Urothelium cell line (cell line): ENCODE measurements at regions not wholly inside any gene's neighbourhood (a gene's known extent, or its start where the extent isn't known, plus 50 kb on each side); places are given as distances from the start of the nearest gene placed in this dataset.
A peak's percentile ranks its signal among the peaks of the same experiment; 100 is the strongest.

ENCODE experiments used
- DNase-seq: peaks from one replicate; pipeline ENCODE4 v3.0.0; 2011; ENCODE audit warnings: low spot score, mixed read lengths
- FAIRE-seq: peaks from 2 replicates; lab custom pipeline; 2011; peaks lifted over from hg19 to GRCh38; lab: Jason Lieb, UNC

DNA sequence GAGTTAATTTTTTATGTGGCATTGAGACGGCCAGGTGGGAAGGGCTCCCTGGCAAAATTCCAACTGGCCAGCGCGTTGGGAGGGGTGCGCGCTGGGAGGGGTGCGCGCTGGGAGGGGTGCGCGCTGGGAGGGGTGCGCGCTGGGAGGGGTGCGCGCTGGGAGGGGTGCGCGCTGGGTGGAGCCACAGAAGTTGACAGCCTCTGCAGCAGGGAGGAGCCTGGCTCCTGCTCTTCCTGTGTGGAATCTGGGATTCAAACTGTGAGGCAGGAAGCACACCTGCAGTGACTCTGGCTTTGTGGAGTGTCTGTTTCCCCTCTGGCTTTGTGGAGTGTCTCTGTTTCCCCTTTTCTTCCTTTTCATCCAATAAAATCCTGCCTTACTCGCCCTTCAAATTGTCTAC lies 147.9 kb upstream of the CBLN2 start:
- FAIRE-seq, result no peak
- DNase-seq, result no peak

DNA sequence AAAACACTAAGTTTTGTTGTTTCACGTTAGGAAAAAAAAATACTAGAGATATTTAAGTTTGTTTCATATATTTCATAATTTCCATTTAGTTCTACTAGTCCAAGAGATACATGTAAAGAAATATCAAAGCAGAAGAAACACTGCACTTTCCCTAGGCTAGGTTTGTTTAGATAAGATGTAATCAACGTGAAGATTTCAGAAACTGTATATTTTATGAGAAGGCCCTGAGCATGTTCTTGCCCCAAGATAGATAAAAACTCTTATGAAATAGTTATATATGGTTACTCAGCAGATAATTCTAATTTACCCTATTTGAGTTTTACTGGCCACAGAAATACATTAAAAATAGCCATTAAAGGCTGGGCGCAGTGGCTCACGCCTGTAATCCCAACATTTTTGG lies 143.6 kb upstream of the CBLN2 start:
- FAIRE-seq (no peak), DNase-seq (no peak)

GRCh38 chr18:72675394-72675793 lies 131.3 kb upstream of the CBLN2 start:
- DNase-seq (peak; percentile 21), FAIRE-seq (no peak)

- FAIRE-seq (no peak), DNase-seq (no peak)
Observed at GRCh38 chr18:72674710-72675109, 130.6 kb upstream of the CBLN2 start.

DNA sequence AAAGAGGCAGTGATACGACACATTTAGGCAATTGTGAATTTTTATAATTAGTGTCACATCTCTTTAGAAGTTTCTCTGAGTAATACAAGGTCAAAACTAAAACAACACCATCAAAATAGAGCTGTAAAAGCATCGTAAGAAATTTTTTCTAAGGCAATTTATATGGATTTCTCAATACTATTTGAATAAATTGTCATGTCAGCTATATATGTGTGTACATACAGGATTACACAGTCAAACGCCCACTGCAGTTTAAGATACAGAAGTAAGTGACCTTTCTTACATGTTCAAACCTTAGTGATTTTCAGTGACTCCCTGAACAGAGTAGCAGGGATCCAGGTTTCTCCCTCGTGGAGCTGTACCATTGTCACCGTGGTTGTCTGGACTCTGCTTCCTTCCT lies 129.1 kb upstream of the CBLN2 start:
- no peak for DNase-seq
- FAIRE-seq, result no peak

GRCh38 chr18:72672364-72673184 lies 128.4 kb upstream of the CBLN2 start:
- FAIRE-seq (no peak), DNase-seq (peak; percentile 28)

- DNase-seq (no peak), FAIRE-seq (no peak)
Observed at GRCh38 chr18:72667932-72668331, 123.8 kb upstream of the CBLN2 start.

DNA sequence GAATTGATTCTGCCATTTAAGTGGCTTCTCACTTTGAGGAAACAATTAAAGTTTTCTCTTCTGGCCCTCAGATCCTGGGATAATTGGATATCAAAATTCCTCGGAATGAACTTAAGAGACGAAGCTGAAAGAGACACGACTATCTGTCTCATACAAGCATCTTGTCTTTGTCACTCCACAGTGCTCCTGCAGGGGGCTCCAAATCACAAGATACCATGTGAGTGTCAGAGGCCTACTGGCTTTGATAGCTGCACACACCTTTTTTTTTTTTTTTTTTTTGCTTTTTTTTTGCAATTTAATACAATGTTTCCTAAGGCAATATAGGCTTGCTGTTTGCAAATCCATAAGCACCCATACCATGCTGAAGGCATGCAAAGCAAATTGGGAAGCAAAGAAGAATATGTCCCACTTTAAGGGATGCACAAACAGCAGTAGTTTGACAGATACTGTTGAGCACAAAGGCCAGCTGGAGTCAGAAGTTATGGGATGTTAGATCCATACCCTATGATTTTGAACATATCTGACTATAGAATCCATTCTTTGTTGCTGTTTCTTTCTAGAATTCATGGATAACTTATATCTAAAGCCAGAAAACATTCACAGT lies 109.0 kb upstream of the CBLN2 start:
- no peak for FAIRE-seq

DNA sequence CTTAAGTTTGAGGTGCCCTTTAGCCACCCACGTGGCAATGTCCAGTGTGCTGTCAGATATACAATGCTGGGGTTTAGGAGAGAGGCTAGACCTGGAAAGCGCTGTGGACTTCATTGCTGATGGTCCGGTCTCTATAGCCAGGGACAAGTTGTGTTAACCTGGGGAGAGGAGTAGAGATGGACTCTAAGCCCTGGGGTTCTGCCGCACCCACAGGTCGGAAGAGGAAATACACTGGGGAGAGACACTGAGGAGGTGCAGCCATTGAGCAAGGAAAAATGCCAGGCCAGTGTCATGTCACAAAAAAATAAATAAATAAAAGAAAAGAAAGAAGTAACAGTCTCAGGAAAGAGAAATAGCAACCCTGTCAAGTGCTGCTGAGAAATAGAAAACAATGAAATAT lies 106.9 kb upstream of the CBLN2 start:
- DNase-seq, result no peak

More for the DNA sequence above, 109.0 kb upstream of the CBLN2 start:
- peak; percentile 34 for DNase-seq

DNA sequence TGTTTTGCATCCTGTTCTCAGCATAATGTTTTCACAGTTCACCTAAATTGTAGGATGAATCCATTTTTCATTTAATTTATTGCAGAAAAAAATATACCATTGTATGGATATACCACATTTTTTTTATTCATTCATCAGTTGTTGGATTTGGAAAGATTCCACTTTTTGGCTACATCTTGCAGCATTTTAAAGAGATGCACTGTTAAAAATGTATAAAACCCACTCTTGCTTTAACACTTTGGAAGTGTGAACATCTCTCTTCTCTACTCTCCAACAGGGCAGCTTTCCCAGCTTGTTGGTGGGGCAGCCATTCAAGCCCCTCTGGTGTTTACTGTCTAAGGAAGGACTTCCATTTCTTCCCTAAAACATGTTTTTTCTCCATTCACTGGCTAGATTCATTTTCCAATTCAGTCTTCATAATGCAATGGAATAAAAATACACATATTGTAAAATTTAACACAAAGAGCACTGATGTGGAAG lies 104.4 kb upstream of the CBLN2 start:
- DNase-seq, result no peak
- no peak for FAIRE-seq

More for the DNA sequence above, 106.9 kb upstream of the CBLN2 start:
- FAIRE-seq, result no peak

DNA sequence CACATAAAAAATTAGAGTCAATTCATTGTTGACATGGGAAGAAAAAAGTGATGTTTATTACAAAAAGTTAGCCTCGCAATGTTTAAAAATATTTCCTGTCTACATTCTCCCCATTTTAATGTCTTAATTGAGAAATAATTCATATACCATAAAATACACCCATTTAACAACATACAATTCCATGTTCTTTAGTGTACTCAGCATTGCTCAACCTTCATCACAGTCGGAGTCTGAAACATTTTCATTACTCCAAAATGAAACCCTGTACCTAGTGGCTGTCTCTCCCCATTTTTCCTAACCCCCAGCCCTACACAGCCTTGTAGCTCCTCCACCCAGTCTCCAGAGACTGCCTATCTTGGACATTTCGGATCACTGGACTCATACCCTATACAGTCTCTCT lies 103.9 kb upstream of the CBLN2 start:
- no peak for FAIRE-seq
- DNase-seq, result no peak

GRCh38 chr18:72640557-72640956 lies 96.4 kb upstream of the CBLN2 start:
- FAIRE-seq, result no peak
- no peak for DNase-seq

DNA sequence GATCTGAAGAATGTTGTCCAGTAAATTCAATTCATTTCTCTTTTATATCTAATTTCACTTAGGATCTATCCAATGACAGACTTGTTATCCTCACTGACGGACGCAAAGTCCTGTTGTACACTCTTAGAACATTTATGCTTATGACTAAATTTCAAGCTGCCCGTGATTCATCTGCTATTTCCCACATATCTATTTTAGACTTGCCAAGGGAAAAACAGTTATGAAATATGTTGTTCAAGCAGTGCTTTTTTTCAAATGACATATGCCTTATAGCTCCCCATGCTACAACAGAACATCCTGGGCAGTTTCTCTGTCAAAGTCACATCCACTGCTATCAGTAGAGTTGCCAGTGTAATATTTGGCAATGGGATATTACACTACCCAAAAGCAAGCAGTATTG lies 94.2 kb upstream of the CBLN2 start:
- no peak for FAIRE-seq
- no peak for DNase-seq

- no peak for FAIRE-seq
- DNase-seq, result no peak
Observed at GRCh38 chr18:72637721-72638120, 93.6 kb upstream of the CBLN2 start.

DNA sequence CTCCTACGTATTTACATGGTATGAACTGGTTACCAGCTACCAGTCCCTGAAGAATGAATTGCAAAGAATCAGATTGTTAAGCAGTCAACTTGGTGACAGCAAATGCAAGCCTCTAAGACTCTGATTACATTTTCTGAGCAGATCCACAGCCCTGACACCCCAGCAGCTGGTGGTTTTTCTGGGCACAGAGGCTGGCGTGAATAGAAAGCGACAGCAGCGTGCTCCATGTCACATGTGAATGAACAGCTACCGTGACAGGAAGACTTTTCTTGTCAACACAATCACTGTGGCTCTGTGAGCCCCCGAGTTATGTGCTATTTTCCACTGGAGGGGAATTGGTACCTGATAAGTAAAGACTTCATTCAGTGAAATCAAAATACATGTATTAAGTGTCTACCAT lies 93.2 kb upstream of the CBLN2 start:
- DNase-seq, result no peak
- FAIRE-seq, result no peak

GRCh38 chr18:72636611-72637010 lies 92.5 kb upstream of the CBLN2 start:
- FAIRE-seq (no peak), DNase-seq (no peak)

DNA sequence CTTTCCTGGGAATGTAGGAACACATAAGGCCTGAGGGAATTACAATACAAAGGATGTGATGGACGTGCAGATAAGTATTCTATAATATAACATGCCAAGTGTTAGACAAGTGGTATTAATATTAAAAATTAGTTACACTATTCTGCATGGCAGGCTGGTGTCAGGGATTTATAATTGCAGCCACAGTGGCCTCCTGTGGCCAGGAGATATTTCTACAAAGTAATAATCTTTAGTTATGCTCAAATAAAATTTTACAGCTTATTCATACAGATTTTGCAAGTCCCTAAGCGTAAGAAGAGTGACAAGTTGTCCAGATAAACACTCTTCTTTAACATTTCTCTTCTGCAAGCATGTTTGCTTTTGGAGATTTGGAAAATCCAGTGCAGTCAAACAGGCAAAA lies 90.4 kb upstream of the CBLN2 start:
- FAIRE-seq, result no peak
- DNase-seq, result no peak

DNA sequence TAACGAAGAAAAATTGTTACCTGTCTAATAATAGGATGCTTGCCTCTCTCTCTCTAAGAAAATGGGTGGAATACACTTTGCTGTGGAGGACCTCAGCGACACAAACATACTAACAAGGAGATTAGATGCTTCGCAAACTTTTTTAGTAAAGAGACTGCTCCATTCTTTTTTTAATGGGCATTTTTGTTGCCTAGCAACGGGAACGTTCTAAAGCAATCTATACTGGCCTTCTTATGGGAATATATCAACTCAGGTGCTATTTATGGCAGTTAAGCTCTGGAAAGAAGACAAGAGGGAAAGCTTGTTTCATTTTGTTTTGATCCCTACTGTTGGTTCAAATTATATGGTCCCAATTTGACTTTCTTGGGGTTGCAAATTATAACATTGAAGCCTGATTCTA lies 86.8 kb upstream of the CBLN2 start:
- DNase-seq (no peak), FAIRE-seq (no peak)

- no peak for FAIRE-seq
- DNase-seq, result no peak
Observed at GRCh38 chr18:72623444-72623843, 79.3 kb upstream of the CBLN2 start.

- FAIRE-seq, result no peak
- DNase-seq, result no peak
Observed at GRCh38 chr18:72613534-72613930, 69.4 kb upstream of the CBLN2 start.

GRCh38 chr18:72612894-72613533 lies 68.9 kb upstream of the CBLN2 start:
- no peak for FAIRE-seq
- no peak for DNase-seq

DNA sequence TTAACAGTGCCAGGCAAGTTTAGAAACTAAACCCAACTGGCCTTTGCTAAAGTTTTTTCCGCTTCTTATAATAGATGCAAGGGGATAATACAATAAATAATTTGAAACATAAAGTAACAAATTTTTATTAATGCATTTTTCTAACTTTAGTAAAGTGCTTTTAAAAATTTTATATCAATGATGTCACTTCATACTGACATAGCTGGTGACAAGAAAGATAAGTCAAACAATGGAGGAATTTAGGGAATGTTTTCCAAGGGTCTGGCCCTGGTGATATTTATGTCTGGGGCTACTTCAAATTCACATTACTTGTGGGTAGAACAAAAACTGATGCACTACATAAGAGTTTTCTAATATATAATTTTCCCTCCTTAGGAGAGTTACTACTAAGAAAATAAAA lies 61.2 kb upstream of the CBLN2 start:
- FAIRE-seq (no peak), DNase-seq (no peak)
